ENCODE measurements at regions not wholly inside any gene's neighbourhood (a gene's known extent, or its start where the extent isn't known, plus 50 kb on each side); places are given as distances from the start of the nearest gene placed in this dataset.
"Not testable (repeated sequence)": the region's sequence is repeated elsewhere in the genome, so short reads cannot be mapped to it uniquely, and the experiment has no call there.

GRCh38 chr2:189312211-189312610, 129.1 kb upstream of the WDR75 start:
- no peak overlapping the region for H3K4me3 ChIP-seq (ENCODE audit: control insufficient read depth, low read depth, low read length)
- no peak for DNase-seq (ENCODE audit: low read depth)
- TF ChIP-seq, protein P1, sequence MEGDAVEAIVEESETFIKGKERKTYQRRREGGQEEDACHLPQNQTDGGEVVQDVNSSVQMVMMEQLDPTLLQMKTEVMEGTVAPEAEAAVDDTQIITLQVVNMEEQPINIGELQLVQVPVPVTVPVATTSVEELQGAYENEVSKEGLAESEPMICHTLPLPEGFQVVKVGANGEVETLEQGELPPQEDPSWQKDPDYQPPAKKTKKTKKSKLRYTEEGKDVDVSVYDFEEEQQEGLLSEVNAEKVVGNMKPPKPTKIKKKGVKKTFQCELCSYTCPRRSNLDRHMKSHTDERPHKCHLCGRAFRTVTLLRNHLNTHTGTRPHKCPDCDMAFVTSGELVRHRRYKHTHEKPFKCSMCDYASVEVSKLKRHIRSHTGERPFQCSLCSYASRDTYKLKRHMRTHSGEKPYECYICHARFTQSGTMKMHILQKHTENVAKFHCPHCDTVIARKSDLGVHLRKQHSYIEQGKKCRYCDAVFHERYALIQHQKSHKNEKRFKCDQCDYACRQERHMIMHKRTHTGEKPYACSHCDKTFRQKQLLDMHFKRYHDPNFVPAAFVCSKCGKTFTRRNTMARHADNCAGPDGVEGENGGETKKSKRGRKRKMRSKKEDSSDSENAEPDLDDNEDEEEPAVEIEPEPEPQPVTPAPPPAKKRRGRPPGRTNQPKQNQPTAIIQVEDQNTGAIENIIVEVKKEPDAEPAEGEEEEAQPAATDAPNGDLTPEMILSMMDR (conservative IDR thresholded peaks at IDR 0.05; ENCODE audit: control insufficient read depth, insufficient read depth, low read depth, low read length) = no peak

- DNase-seq (ENCODE audit: low read depth) = no peak
- TF ChIP-seq, protein P1 (conservative IDR thresholded peaks at IDR 0.05; ENCODE audit: control insufficient read depth, insufficient read depth, low read depth, low read length) = no peak
- H3K4me3 ChIP-seq (ENCODE audit: control insufficient read depth, low read depth, low read length) = no peak overlapping the region
These were observed 128.6 kb upstream of the WDR75 start for GRCh38 chr2:189312643-189313042.

DNA sequence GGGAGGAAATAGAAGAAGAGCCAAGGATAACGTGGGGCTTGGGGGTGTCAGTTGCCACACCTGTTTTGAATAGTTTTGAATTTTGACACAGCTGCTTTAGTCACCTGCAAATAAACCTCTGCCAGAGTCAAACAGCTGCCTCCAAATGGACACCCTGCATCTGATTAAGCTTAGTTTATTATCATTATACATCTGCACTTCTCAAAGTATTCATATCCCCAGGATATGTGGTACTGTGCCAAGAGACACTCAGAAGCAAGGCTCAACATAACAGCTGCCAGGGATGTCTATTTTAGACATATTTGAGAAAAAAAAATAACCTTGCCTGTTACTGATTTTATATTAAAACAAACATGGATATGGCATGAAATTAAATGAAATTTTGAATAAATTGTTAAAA, 122.5 kb upstream of the WDR75 start:
- no peak for DNase-seq (ENCODE audit: low read depth)
- H3K4me3 ChIP-seq (ENCODE audit: control insufficient read depth, low read depth, low read length) = no peak overlapping the region
- TF ChIP-seq, protein P1 (conservative IDR thresholded peaks at IDR 0.05; ENCODE audit: control insufficient read depth, insufficient read depth, low read depth, low read length) = no peak

DNA sequence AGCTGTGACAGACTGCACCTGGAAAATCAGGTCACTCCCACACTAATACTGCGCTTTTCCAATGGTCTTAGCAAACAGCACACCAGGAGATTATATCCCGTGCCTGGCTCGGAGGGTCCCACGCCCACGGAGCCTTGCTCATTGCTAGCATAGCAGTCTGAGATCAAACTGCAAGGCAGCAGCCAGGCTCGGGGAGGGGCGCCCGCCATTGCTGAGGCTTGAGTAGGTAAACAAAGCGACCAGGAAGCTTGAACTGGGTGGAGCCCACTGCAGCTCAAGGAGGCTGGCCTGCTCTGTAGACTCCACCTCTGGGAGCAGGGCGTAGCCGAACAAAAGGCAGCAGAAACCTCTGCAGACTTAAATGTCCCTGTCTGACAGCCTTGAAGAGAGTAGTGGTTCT, 121.8 kb upstream of the WDR75 start:
- DNase-seq (ENCODE audit: low read depth); H3K4me3 ChIP-seq (ENCODE audit: control insufficient read depth, low read depth, low read length): not testable (repeated sequence)

GRCh38 chr2:189327879-189328847, 113.1 kb upstream of the WDR75 start:
- H3K4me3 ChIP-seq (ENCODE audit: control insufficient read depth, low read depth, low read length) = no peak overlapping the region
- DNase-seq (ENCODE audit: low read depth) = peak; percentile 16
- TF ChIP-seq, protein P1 (conservative IDR thresholded peaks at IDR 0.05; ENCODE audit: control insufficient read depth, insufficient read depth, low read depth, low read length) = no peak

DNA sequence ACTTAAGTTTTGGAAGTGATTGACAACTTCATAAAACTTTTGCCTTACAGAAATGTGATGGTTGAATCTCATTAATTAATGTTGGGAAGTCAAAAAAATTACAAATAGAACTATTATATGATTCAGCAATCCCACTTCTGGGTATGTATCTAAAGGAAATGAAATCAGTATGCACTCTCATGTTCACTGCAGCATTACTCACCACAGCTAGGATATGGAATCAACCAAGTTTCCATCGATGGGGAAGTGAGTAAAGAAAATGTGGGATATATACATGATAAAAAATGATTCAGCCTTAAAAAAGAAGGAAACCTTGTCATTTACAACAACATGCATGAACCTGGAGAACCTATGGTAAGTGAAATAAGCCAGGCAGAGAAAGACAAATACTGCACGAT, 112.4 kb upstream of the WDR75 start:
- no peak overlapping the region for H3K4me3 ChIP-seq (ENCODE audit: control insufficient read depth, low read depth, low read length)
- DNase-seq (ENCODE audit: low read depth) = peak; percentile 72
- TF ChIP-seq, protein P1 (conservative IDR thresholded peaks at IDR 0.05; ENCODE audit: control insufficient read depth, insufficient read depth, low read depth, low read length) = no peak

DNA sequence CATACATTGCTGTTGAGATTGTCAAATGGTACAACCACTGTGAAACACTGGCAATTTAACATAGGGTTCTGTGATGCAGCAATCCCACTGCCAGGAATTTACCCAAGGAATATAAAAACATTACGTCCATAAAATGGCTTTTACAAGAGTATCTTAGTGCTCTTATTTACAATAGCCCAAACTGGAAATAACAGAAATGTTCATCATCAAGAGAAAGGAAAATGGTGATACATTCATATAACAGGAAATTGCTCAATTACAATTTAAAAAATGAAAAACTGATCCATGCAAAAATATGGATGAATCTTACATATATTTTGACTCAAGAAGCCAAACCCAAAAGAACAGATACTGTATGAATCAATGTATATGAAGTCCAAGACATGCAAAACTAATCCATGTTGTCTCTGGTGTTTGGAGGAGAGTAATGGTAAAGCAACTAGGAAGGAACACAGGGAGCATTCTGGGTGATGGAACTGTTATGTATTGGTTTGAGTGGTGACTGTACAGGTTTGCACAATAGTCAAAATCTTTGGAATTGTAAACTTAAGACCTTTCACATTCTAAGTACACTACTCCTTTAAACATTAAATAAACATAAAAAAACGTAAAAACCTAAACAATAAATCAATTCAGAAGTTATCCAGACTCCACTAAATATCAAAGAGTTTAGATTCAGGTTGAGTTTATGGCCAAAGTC, 104.8 kb upstream of the WDR75 start:
- peak; percentile 81 for DNase-seq (ENCODE audit: low read depth)
- TF ChIP-seq, protein P1 (conservative IDR thresholded peaks at IDR 0.05; ENCODE audit: control insufficient read depth, insufficient read depth, low read depth, low read length) = no peak
- H3K4me3 ChIP-seq (ENCODE audit: control insufficient read depth, low read depth, low read length) = no peak overlapping the region

Measured in fibroblast of mammary gland (primary cell).